GM12878 (cell line): ENCODE measurements at regions not wholly inside any gene's neighbourhood (a gene's known extent, or its start where the extent isn't known, plus 50 kb on each side); places are given as distances from the start of the nearest gene placed in this dataset.

Experiments
- ATAC-seq: fragments of 200-7000 bp; cut with Tn5 transposase; 3 replicates; pipeline ENCODE4 v1.9.1; 2020; ENCODE audit warnings: mild to moderate bottlenecking, moderate library complexity
- BruUV-seq: library from RNA; stranded (reverse); fragments of 400-500 nt; replicated peaks from 2 replicates; lab custom pipeline; 2021; lab: Mats Ljungman, UMichigan
- CTCF ChIA-PET: fragments of 300-600 bp; sonication (Branson Sonifier 250); formaldehyde crosslinking; extraction: SDS; loops from one replicate; lab custom pipeline; 2021; ENCODE audit warnings: inconsistent platforms; lab: Yijun Ruan, JAX
- POLR2A ChIA-PET: fragments of 350-600 bp; formaldehyde crosslinking; extraction: SDS; loops from one replicate; lab custom pipeline; 2021; ENCODE audit warnings: inconsistent platforms; lab: Charles Lee
- RAD21 ChIA-PET: fragments of 300-600 bp; sonication (Branson Sonifier 250); formaldehyde crosslinking; loops from one replicate; lab custom pipeline; 2023; ENCODE audit warnings: antibody characterized with exemption; ENCODE audit not compliant: unreplicated experiment; lab: Charles Lee
- SMC1A ChIA-PET: fragments of 300-600 bp; sonication (Branson Sonifier 250); formaldehyde crosslinking; loops from one replicate; lab custom pipeline; 2023; ENCODE audit not compliant: unreplicated experiment, uncharacterized antibody; lab: Charles Lee
- DNase-seq: peaks from one replicate; pipeline ENCODE4 v3.0.0-alpha.2; 2011; ENCODE audit warnings: low read depth, low spot score
- FAIRE-seq: peaks from 3 replicates; lab custom pipeline; 2011; peaks lifted over from hg19 to GRCh38; lab: Jason Lieb, UNC
- H2AFZ ChIP-seq: 2 replicates; pipeline ENCODE4 v1.6.0; 2011; ENCODE audit warnings: low read depth, low read length, control low read depth; ENCODE audit not compliant: control insufficient read depth
- H3K27ac ChIP-seq: 2 replicates; pipeline ENCODE4 v1.5.1; 2011; ENCODE audit warnings: control low read depth; ENCODE audit not compliant: control insufficient read depth, insufficient read depth
- H3K27me3 ChIP-seq, 2 experiments: replicated peaks in 1 of 2; 2 replicates each; pipeline versions ENCODE4 v1.6.0 to v1.6.1; 2011; ENCODE audit warnings: low read length in 1 of 2; ENCODE audit not compliant: control insufficient read depth in 2 of 2, insufficient read depth in 2 of 2
- H3K36me3 ChIP-seq, 2 experiments: 2 replicates each; pipeline ENCODE4 v1.5.1; 2011; ENCODE audit warnings: low read length in 1 of 2; ENCODE audit not compliant: control insufficient read depth in 2 of 2, insufficient read depth in 2 of 2
- H3K4me1 ChIP-seq: 2 replicates; pipeline ENCODE4 v1.6.1; 2011; ENCODE audit warnings: mild to moderate bottlenecking, low read length, moderate library complexity, mixed read lengths; ENCODE audit not compliant: control insufficient read depth, insufficient read depth
- H3K4me2 ChIP-seq: 2 replicates; pipeline ENCODE4 v1.6.0; 2011; ENCODE audit warnings: control low read depth; ENCODE audit not compliant: control insufficient read depth, insufficient read depth
- H3K4me3 ChIP-seq: fragments of 200-600 bp; sonication (generic); 2 replicates; pipeline ENCODE4 v1.5.1; 2016
- H3K79me2 ChIP-seq: 2 replicates; pipeline ENCODE4 v1.6.0; 2011; ENCODE audit warnings: low read length; ENCODE audit not compliant: control insufficient read depth, insufficient read depth
- H3K9ac ChIP-seq: 2 replicates; pipeline ENCODE4 v1.8.0; 2011; ENCODE audit warnings: low read length, control low read depth, mixed read lengths; ENCODE audit not compliant: control insufficient read depth, insufficient read depth
- H3K9me3 ChIP-seq: replicated peaks from 3 replicates; pipeline ENCODE4 v1.5.1; 2011; ENCODE audit warnings: mild to moderate bottlenecking, low read length; ENCODE audit not compliant: control insufficient read depth, insufficient read depth
- H4K20me1 ChIP-seq: 2 replicates; pipeline ENCODE4 v1.6.0; 2011; ENCODE audit not compliant: control insufficient read depth, insufficient read depth
- FOS ChIP-seq: IDR thresholded peaks from 3 replicates; pipeline ENCODE4 v1.6.1; 2011; ENCODE audit warnings: borderline replicate concordance; ENCODE audit not compliant: insufficient read length; ENCODE audit errors: extremely low read depth
- GATAD2B ChIP-seq: fragments of 450-650 bp; conservative IDR thresholded peaks from 2 replicates; pipeline ENCODE4 v1.6.1; 2017; ENCODE audit warnings: low read depth, mild to moderate bottlenecking, moderate library complexity
- HCFC1 ChIP-seq: fragments of 150-350 bp; IDR thresholded peaks from 2 replicates; pipeline ENCODE4 v1.6.1; 2014; ENCODE audit warnings: low read length
- MXI1 ChIP-seq: fragments of 150-350 bp; IDR thresholded peaks from 2 replicates; pipeline ENCODE4 v1.6.1; 2011; ENCODE audit warnings: low read depth, mild to moderate bottlenecking, inconsistent platforms, low read length, improper control_type of control experiment
- MYB ChIP-seq: fragments of 150-350 bp; IDR thresholded peaks from 2 replicates; pipeline ENCODE4 v1.6.1; 2014; ENCODE audit warnings: mild to moderate bottlenecking, low read depth, low read length, borderline replicate concordance
- SIN3A ChIP-seq: IDR thresholded peaks from 2 replicates; pipeline ENCODE4 v1.6.1; 2012; ENCODE audit warnings: low read depth, low read length, improper control_type of control experiment
- SUPT20H ChIP-seq: IDR thresholded peaks from 2 replicates; pipeline ENCODE4 v1.6.1; 2011; ENCODE audit warnings: low read depth, mild to moderate bottlenecking, low read length, moderate library complexity, borderline replicate concordance; ENCODE audit not compliant: control insufficient read depth
- TAF1 ChIP-seq: IDR thresholded peaks from 2 replicates; pipeline ENCODE4 v1.6.1; 2011; ENCODE audit warnings: mild to moderate bottlenecking, low read depth, low read length, borderline replicate concordance
- TARDBP ChIP-seq: IDR thresholded peaks from 2 replicates; pipeline ENCODE4 v1.6.1; 2016; ENCODE audit warnings: borderline replicate concordance
- WRNIP1 ChIP-seq: IDR thresholded peaks from 2 replicates; pipeline ENCODE4 v1.6.1; 2011; ENCODE audit warnings: low read depth, low read length, improper control_type of control experiment, borderline replicate concordance
- WGBS: methylation state at CpG from one replicate; pipeline ENCODE4 v1.1.6; 2016; ENCODE audit warnings: low lambda C conversion rate; ENCODE audit not compliant: insufficient replicate concordance, insufficient coverage; ENCODE audit errors: missing lambda C conversion rate; 5-methylcytosine and 5-hydroxymethylcytosine counted together
- in situ Hi-C: fragments of 300-500 bp; cut with MboI; formaldehyde crosslinking; loops from 9 replicates; pipeline ENCODE4 v1.14.3; 2018; ENCODE audit warnings: mixed read lengths
- intact Hi-C: fragments of 100-400 bp; cut with micrococcal nuclease; formaldehyde crosslinking; loops from one replicate; pipeline ENCODE4 v1.14.2; 2022; ENCODE audit not compliant: unreplicated experiment

- H3K4me1 ChIP-seq, result no peaks in the 10 kb centered on the region
- in situ Hi-C loops (no loop called here), intact Hi-C loops (no loop called here)
- H4K20me1 ChIP-seq, result no peaks in the 10 kb centered on the region
- TF ChIP-seq TARDBP, result no peak
- no peak for TF ChIP-seq WRNIP1
- TF ChIP-seq MXI1, result no peak
- no peak for TF ChIP-seq MYB
- no peak for TF ChIP-seq SIN3A
- TF ChIP-seq HCFC1, result no peak
- no peak for TF ChIP-seq GATAD2B
- no peak for TF ChIP-seq TAF1
- no peak for TF ChIP-seq SUPT20H
- no peak for TF ChIP-seq FOS
- H3K27ac ChIP-seq, result no peak overlapping the region
- no peaks in the 10 kb centered on the region; a peak in 1 of 4 replicates for H3K27me3 ChIP-seq
- no peak for DNase-seq
- no peak overlapping the region for H2AFZ ChIP-seq
- no peak for ATAC-seq
- BruUV-seq, result no TSS peak
- H3K79me2 ChIP-seq, result no peaks in the 10 kb centered on the region
- no peak overlapping the region for H3K9ac ChIP-seq
- ChIA-PET SMC1A (interaction anchor here (0.8 kb wide), 1 partner anchor 346 kb away, joined by 3 read pairs; no protein-coding TSS in a partner anchor), RAD21 (no interaction called here), POLR2A (no interaction called here), CTCF (interaction anchor here (1.1 kb wide), 1 partner anchor 61 kb away, joined by 3 read pairs; no protein-coding TSS in a partner anchor)
- no peak for FAIRE-seq
- no peak overlapping the region for H3K4me3 ChIP-seq
- H3K36me3 ChIP-seq, result no peaks in the 10 kb centered on the region
- no peak overlapping the region for H3K4me2 ChIP-seq
- WGBS, result 42% methylated on average over 7 of the region's 7 CpGs
- H3K9me3 ChIP-seq, result no peaks in the 10 kb centered on the region
Observed at GRCh38 chr6:150456466-150456865, 87.7 kb downstream of the IYD start.
